ENCODE measurements at regions not wholly inside any gene's neighbourhood (a gene's known extent, or its start where the extent isn't known, plus 50 kb on each side); places are given as distances from the start of the nearest gene placed in this dataset.

DNA sequence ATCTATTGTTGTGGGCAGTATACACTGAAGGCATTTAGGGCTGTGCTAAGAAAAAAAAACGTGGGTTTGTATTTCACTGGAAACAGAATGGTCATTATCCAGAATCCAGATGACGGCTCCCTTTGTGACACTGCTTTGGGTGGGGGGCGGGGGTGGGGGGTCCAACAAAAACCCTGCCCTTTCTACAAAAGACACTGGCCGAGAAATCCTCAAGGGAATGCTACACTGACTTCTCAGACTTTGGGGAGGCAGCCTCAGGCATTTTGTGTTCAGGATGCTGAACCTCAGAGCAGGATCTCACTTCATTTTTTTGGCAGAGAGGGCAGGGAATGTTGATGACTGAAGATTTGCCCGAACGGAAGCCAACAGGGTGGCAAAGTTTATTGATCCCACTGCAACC, 417.1 kb downstream of the HRH4 start:
- Mint-ChIP-seq H3K9me3 (no peaks in the 10 kb centered on the region), H3K27me3 (ENCODE audit: low read depth) (peaks cover 6% of the 10 kb centered on the region), H3K27ac (no peak overlapping the region), H3K36me3 (ENCODE audit: insufficient read depth in 1 of 3, low read depth in 3 of 3) (no peaks in the 10 kb centered on the region; a peak in 1 of 7 replicates), H3K4me3 (no peak overlapping the region), H3K4me1 (peaks cover 14 to 22% of the 10 kb centered on the region in 2 experiments)
- no peak overlapping the region for H3K4me2 ChIP-seq (ENCODE audit: insufficient read depth, insufficient read length, low read length)
- H3K14ac ChIP-seq (ENCODE audit: insufficient read depth, low read length) = no peak overlapping the region
- TF ChIP-seq, protein P1, sequence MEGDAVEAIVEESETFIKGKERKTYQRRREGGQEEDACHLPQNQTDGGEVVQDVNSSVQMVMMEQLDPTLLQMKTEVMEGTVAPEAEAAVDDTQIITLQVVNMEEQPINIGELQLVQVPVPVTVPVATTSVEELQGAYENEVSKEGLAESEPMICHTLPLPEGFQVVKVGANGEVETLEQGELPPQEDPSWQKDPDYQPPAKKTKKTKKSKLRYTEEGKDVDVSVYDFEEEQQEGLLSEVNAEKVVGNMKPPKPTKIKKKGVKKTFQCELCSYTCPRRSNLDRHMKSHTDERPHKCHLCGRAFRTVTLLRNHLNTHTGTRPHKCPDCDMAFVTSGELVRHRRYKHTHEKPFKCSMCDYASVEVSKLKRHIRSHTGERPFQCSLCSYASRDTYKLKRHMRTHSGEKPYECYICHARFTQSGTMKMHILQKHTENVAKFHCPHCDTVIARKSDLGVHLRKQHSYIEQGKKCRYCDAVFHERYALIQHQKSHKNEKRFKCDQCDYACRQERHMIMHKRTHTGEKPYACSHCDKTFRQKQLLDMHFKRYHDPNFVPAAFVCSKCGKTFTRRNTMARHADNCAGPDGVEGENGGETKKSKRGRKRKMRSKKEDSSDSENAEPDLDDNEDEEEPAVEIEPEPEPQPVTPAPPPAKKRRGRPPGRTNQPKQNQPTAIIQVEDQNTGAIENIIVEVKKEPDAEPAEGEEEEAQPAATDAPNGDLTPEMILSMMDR (conservative IDR thresholded peaks at IDR 0.05) = no peak
- no peaks in the 10 kb centered on the region for H3K79me1 ChIP-seq (ENCODE audit: insufficient read depth, low read depth, low read length, poor library complexity, severe bottlenecking)
- WGBS (ENCODE audit: extremely low coverage, insufficient read length, low lambda C conversion rate) = no CpG with 5 or more reads among the region's 6 CpGs
- H4K91ac ChIP-seq (ENCODE audit: insufficient read length, low read depth, low read length) = no peak overlapping the region
- no peak overlapping the region for H3K23ac ChIP-seq (ENCODE audit: insufficient read length, low read depth, low read length)
- no peak overlapping the region for H4K5ac ChIP-seq (ENCODE audit: insufficient read length, low read depth, low read length)
- no peak overlapping the region for H2AK5ac ChIP-seq (ENCODE audit: insufficient read length, low read length)
- no peak overlapping the region for H2BK15ac ChIP-seq (ENCODE audit: low read depth, low read length)
- no peak overlapping the region for H2BK5ac ChIP-seq (ENCODE audit: insufficient read length, low read length)
- H3K4ac ChIP-seq (ENCODE audit: low read depth, low read length) = no peak overlapping the region
- no peak overlapping the region for H3K9ac ChIP-seq (ENCODE audit: extremely low read depth, insufficient read length, low read length)
- no peaks in the 10 kb centered on the region for H4K20me1 ChIP-seq (ENCODE audit: control insufficient read depth, insufficient read depth, insufficient read length)
- no peak overlapping the region for H3T11ph ChIP-seq (ENCODE audit: low read length)
- no peaks in the 10 kb centered on the region for H3K27me3 ChIP-seq (ENCODE audit: insufficient read depth, low read length)
- no peak for DNase-seq
- no peak overlapping the region for H4K8ac ChIP-seq (replicated peaks; ENCODE audit: insufficient read length, low read depth, low read length)
- no peak overlapping the region for H2BK20ac ChIP-seq (ENCODE audit: low read depth, low read length, poor library complexity, severe bottlenecking)
- no peak overlapping the region for H2AFZ ChIP-seq (ENCODE audit: low read length)
- no peak overlapping the region for H2BK12ac ChIP-seq (ENCODE audit: insufficient read length, low read depth, low read length)
- H2BK120ac ChIP-seq (ENCODE audit: low read depth, low read length, poor library complexity, severe bottlenecking) = no peak overlapping the region
- no peak overlapping the region for H3K56ac ChIP-seq (ENCODE audit: insufficient read length, low read depth, low read length)
- no peaks in the 10 kb centered on the region for H3K9me3 ChIP-seq (ENCODE audit: control insufficient read depth, low read depth, low read length)
- no peaks in the 10 kb centered on the region for H3K4me1 ChIP-seq (ENCODE audit: insufficient read depth, low read length)
- H3K79me2 ChIP-seq (ENCODE audit: insufficient read depth, low read length) = no peaks in the 10 kb centered on the region
- no peak overlapping the region for H3K18ac ChIP-seq (ENCODE audit: insufficient read length, low read depth, low read length)
- no peak overlapping the region for H3K27ac ChIP-seq (ENCODE audit: insufficient read length, low read depth, low read length)
- H3K23me2 ChIP-seq (ENCODE audit: insufficient read length, low read depth, low read length, poor library complexity, severe bottlenecking) = no peaks in the 10 kb centered on the region
